H9 (cell line): ENCODE measurements at regions not wholly inside any gene's neighbourhood (a gene's known extent, or its start where the extent isn't known, plus 50 kb on each side); places are given as distances from the start of the nearest gene placed in this dataset.

Source experiments
- DNase-seq: peaks from one replicate; pipeline ENCODE4 v3.0.0-alpha.2; 2017
- H2AFZ ChIP-seq: one replicate; pipeline ENCODE4 v1.6.1; 2013; ENCODE audit warnings: mild to moderate bottlenecking, low read length, control low read depth, moderate library complexity
- H2AK5ac ChIP-seq: 2 replicates; pipeline ENCODE4 v1.6.1; 2013; ENCODE audit warnings: low read length, control low read depth, mixed read lengths; ENCODE audit not compliant: insufficient read length
- H2BK120ac ChIP-seq: one replicate; pipeline ENCODE4 v1.6.1; 2013; ENCODE audit warnings: low read depth, mild to moderate bottlenecking, low read length, control low read depth, inconsistent platforms; ENCODE audit not compliant: poor library complexity, severe bottlenecking
- H2BK12ac ChIP-seq: 2 replicates; pipeline ENCODE4 v1.6.1; 2013; ENCODE audit warnings: low read length, control low read depth, mixed read lengths, low read depth; ENCODE audit not compliant: insufficient read length
- H2BK15ac ChIP-seq: 2 replicates; pipeline ENCODE4 v1.6.1; 2013; ENCODE audit warnings: low read depth, low read length, control low read depth
- H2BK20ac ChIP-seq: one replicate; pipeline ENCODE4 v1.6.1; 2013; ENCODE audit warnings: low read depth, mild to moderate bottlenecking, low read length, control low read depth, inconsistent platforms; ENCODE audit not compliant: poor library complexity, severe bottlenecking
- H2BK5ac ChIP-seq: 2 replicates; pipeline ENCODE4 v1.6.1; 2013; ENCODE audit warnings: low read length, control low read depth, mixed read lengths; ENCODE audit not compliant: insufficient read length
- H3K14ac ChIP-seq: 2 replicates; pipeline ENCODE4 v1.6.1; 2013; ENCODE audit warnings: low read length, control low read depth; ENCODE audit not compliant: insufficient read depth
- H3K18ac ChIP-seq: 2 replicates; pipeline ENCODE4 v1.6.1; 2013; ENCODE audit warnings: low read depth, mild to moderate bottlenecking, mixed read lengths, low read length, control low read depth; ENCODE audit not compliant: insufficient read length
- H3K23ac ChIP-seq: 2 replicates; pipeline ENCODE4 v1.6.1; 2013; ENCODE audit warnings: low read length, control low read depth, mixed read lengths, low read depth; ENCODE audit not compliant: insufficient read length
- H3K23me2 ChIP-seq: 2 replicates; pipeline ENCODE4 v1.6.1; 2013; ENCODE audit warnings: low read depth, mild to moderate bottlenecking, mixed read lengths, low read length, control low read depth; ENCODE audit not compliant: insufficient read length, poor library complexity, severe bottlenecking
- H3K27ac ChIP-seq: 2 replicates; pipeline ENCODE4 v1.5.1; 2013; ENCODE audit warnings: low read length, control low read depth, mixed read lengths, low read depth; ENCODE audit not compliant: insufficient read length
- H3K27me3 ChIP-seq: 2 replicates; pipeline ENCODE4 v1.6.1; 2013; ENCODE audit warnings: low read length, control low read depth, inconsistent platforms; ENCODE audit not compliant: insufficient read depth
- H3K4ac ChIP-seq: 2 replicates; pipeline ENCODE4 v1.6.1; 2013; ENCODE audit warnings: low read depth, mild to moderate bottlenecking, control low read depth, inconsistent platforms, low read length, moderate library complexity
- H3K4me1 ChIP-seq: 2 replicates; pipeline ENCODE4 v1.6.1; 2013; ENCODE audit warnings: low read length, control low read depth, inconsistent platforms; ENCODE audit not compliant: insufficient read depth
- H3K4me2 ChIP-seq: 2 replicates; pipeline ENCODE4 v1.6.1; 2013; ENCODE audit warnings: low read length, control low read depth, mixed read lengths; ENCODE audit not compliant: insufficient read length, insufficient read depth
- H3K56ac ChIP-seq: 2 replicates; pipeline ENCODE4 v1.6.1; 2013; ENCODE audit warnings: low read depth, mild to moderate bottlenecking, mixed read lengths, low read length, control low read depth; ENCODE audit not compliant: insufficient read length
- H3K79me1 ChIP-seq: 2 replicates; pipeline ENCODE4 v1.6.1; 2013; ENCODE audit warnings: low read depth, mild to moderate bottlenecking, moderate library complexity, low read length, control low read depth, inconsistent platforms; ENCODE audit not compliant: insufficient read depth, poor library complexity, severe bottlenecking
- H3K79me2 ChIP-seq: 2 replicates; pipeline ENCODE4 v1.6.1; 2013; ENCODE audit warnings: low read length, control low read depth, inconsistent platforms; ENCODE audit not compliant: insufficient read depth
- H3K9ac ChIP-seq: 2 replicates; pipeline ENCODE4 v1.6.1; 2013; ENCODE audit warnings: low read length, control low read depth, mixed read lengths; ENCODE audit not compliant: insufficient read length; ENCODE audit errors: extremely low read depth
- H3K9me3 ChIP-seq: one replicate; pipeline ENCODE4 v1.6.1; 2013; ENCODE audit warnings: low read depth, low read length, inconsistent platforms; ENCODE audit not compliant: control insufficient read depth
- H3T11ph ChIP-seq: one replicate; pipeline ENCODE4 v1.6.1; 2013; ENCODE audit warnings: mild to moderate bottlenecking, low read length, control low read depth, inconsistent platforms
- H4K20me1 ChIP-seq: one replicate; pipeline ENCODE4 v1.6.1; 2013; ENCODE audit not compliant: control insufficient read depth, insufficient read length, insufficient read depth
- H4K5ac ChIP-seq: 2 replicates; pipeline ENCODE4 v1.6.1; 2013; ENCODE audit warnings: low read depth, mild to moderate bottlenecking, mixed read lengths, low read length, control low read depth; ENCODE audit not compliant: insufficient read length
- H4K8ac ChIP-seq: replicated peaks from 2 replicates; pipeline ENCODE4 v1.6.1; 2013; ENCODE audit warnings: low read length, control low read depth, mixed read lengths, low read depth; ENCODE audit not compliant: insufficient read length
- H4K91ac ChIP-seq: 2 replicates; pipeline ENCODE4 v1.6.1; 2013; ENCODE audit warnings: low read depth, mild to moderate bottlenecking, moderate library complexity, mixed read lengths, low read length, control low read depth; ENCODE audit not compliant: insufficient read length
- H3K27ac Mint-ChIP-seq, 3 experiments: 2 replicates in 2 of 3; 3 replicates in 1 of 3; pipeline ENCODE4 v1.8.0; 2020 to 2021; ENCODE audit warnings: mixed read lengths in 3 of 3, mild to moderate bottlenecking in 1 of 3, moderate library complexity in 1 of 3
- H3K27me3 Mint-ChIP-seq: 2 replicates; pipeline ENCODE4 v1.8.0; 2021; ENCODE audit warnings: low read depth, mild to moderate bottlenecking, moderate library complexity, mixed read lengths
- H3K36me3 Mint-ChIP-seq, 3 experiments: 2 replicates in 2 of 3; 3 replicates in 1 of 3; pipeline ENCODE4 v1.8.0; 2020 to 2021; ENCODE audit warnings: low read depth in 3 of 3, mixed read lengths in 3 of 3; ENCODE audit not compliant: insufficient read depth in 1 of 3
- H3K4me1 Mint-ChIP-seq, 2 experiments: 2 replicates each; pipeline ENCODE4 v1.8.0; 2020; ENCODE audit warnings: mixed read lengths in 2 of 2
- H3K4me3 Mint-ChIP-seq, 2 experiments: 2 replicates in 1 of 2; 3 replicates in 1 of 2; pipeline ENCODE4 v1.8.0; 2020 to 2021; ENCODE audit warnings: mild to moderate bottlenecking in 2 of 2, mixed read lengths in 2 of 2, moderate library complexity in 1 of 2
- H3K9me3 Mint-ChIP-seq, 2 experiments: 2 replicates in 1 of 2; 3 replicates in 1 of 2; pipeline ENCODE4 v1.8.0; 2020; ENCODE audit warnings: mild to moderate bottlenecking in 2 of 2, mixed read lengths in 2 of 2, moderate library complexity in 1 of 2
- CTCF ChIP-seq: fragments of 200-600 bp; sonication (generic); conservative IDR thresholded peaks from 3 replicates; pipeline ENCODE4 v1.8.0; 2021; ENCODE audit warnings: antibody characterized with exemption, mild to moderate bottlenecking
- WGBS: extraction: QIAGEN DNeasy Blood & Tissue Kit; methylation state at CpG from one replicate; pipeline ENCODE4 v1.1.7; 2013; ENCODE audit warnings: missing lambda C conversion rate, low lambda C conversion rate, mixed read lengths; ENCODE audit not compliant: insufficient read length; ENCODE audit errors: extremely low coverage; 5-methylcytosine and 5-hydroxymethylcytosine counted together

- Histone ChIP-seq H3K27ac (no peak overlapping the region), H3K23me2 (no peaks in the 10 kb centered on the region), H2AFZ (no peak overlapping the region), H4K5ac (no peak overlapping the region), H3K9me3 (no peaks in the 10 kb centered on the region), H2AK5ac (no peak overlapping the region), H3K9ac (no peak overlapping the region), H4K8ac (no peak overlapping the region), H3K27me3 (peaks cover 12% of the 10 kb centered on the region; the same call in 1 of the 2 replicates), H3K79me2 (no peaks in the 10 kb centered on the region), H3K4me2 (no peak overlapping the region), H2BK15ac (no peak overlapping the region), H3K79me1 (no peaks in the 10 kb centered on the region), H4K20me1 (no peaks in the 10 kb centered on the region), H2BK20ac (no peak overlapping the region), H3K56ac (no peak overlapping the region), H2BK120ac (no peak overlapping the region), H3K4ac (no peak overlapping the region), H3K14ac (no peak overlapping the region), H3K18ac (no peak overlapping the region), H3T11ph (no peak overlapping the region), H3K4me1 (no peaks in the 10 kb centered on the region), H2BK12ac (no peak overlapping the region), H3K23ac (no peak overlapping the region), H2BK5ac (no peak overlapping the region), H4K91ac (no peak overlapping the region)
- Mint-ChIP-seq H3K4me3 (no peak overlapping the region), H3K27ac (no peak overlapping the region), H3K36me3 (no peaks in the 10 kb centered on the region; a peak in 1 of 7 replicates), H3K27me3 (peaks cover 38% of the 10 kb centered on the region), H3K4me1 (peaks cover 4 to 6% of the 10 kb centered on the region in 2 experiments), H3K9me3 (no peaks in the 10 kb centered on the region; a peak in 1 of 5 replicates)
- no peak for TF ChIP-seq CTCF
- no CpG with 5 or more reads among the region's 2 CpGs for WGBS
- DNase-seq: no peak
These were observed 404.7 kb downstream of the SOX2 start for GRCh38 chr3:182116386-182116785.
